ENCODE measurements at regions not wholly inside any gene's neighbourhood (a gene's known extent, or its start where the extent isn't known, plus 50 kb on each side); places are given as distances from the start of the nearest gene placed in this dataset.
"Not testable (repeated sequence)": the region's sequence is repeated elsewhere in the genome, so short reads cannot be mapped to it uniquely, and the experiment has no call there.

DNA sequence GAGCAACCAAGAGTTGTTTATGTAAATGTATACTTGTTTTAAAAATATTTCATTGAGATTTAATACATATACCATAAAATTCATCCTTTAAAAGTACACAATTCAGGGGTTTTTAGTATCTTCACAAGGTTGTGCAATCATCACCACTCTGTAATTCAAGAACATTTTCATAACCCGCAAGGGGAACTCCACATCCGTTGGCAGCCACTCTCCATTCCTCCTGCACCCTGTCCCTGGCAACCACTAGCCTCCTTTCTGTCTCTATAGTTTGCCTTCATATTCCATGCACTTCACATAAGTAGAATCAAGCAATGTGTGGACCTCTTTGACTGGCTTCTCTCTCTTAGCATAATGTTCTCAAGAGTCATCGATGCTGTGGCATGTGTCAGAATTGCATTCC is 104.2 kb upstream of the PDE10A start:
- no peaks in the 10 kb centered on the region for H3K36me3 ChIP-seq (replicated peaks; ENCODE audit: low read depth, low read length)
- H4K20me1 ChIP-seq (ENCODE audit: insufficient read depth, low read length), result no peaks in the 10 kb centered on the region
- H3K9ac ChIP-seq (ENCODE audit: low read length), result no peak overlapping the region
- no peaks in the 10 kb centered on the region for H3K9me3 ChIP-seq (ENCODE audit: insufficient read depth, low read length)
- H3K79me2 ChIP-seq (ENCODE audit: low read length), result no peaks in the 10 kb centered on the region
- TF ChIP-seq, protein P1, sequence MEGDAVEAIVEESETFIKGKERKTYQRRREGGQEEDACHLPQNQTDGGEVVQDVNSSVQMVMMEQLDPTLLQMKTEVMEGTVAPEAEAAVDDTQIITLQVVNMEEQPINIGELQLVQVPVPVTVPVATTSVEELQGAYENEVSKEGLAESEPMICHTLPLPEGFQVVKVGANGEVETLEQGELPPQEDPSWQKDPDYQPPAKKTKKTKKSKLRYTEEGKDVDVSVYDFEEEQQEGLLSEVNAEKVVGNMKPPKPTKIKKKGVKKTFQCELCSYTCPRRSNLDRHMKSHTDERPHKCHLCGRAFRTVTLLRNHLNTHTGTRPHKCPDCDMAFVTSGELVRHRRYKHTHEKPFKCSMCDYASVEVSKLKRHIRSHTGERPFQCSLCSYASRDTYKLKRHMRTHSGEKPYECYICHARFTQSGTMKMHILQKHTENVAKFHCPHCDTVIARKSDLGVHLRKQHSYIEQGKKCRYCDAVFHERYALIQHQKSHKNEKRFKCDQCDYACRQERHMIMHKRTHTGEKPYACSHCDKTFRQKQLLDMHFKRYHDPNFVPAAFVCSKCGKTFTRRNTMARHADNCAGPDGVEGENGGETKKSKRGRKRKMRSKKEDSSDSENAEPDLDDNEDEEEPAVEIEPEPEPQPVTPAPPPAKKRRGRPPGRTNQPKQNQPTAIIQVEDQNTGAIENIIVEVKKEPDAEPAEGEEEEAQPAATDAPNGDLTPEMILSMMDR (IDR thresholded peaks at IDR 0.05; ENCODE audit: low read depth, low read length), result no peak
- TF ChIP-seq EZH2phosphoT487 (IDR thresholded peaks at IDR 0.05; ENCODE audit: low read depth), result no peak
- no peak overlapping the region for H3K4me3 ChIP-seq (ENCODE audit: low read length)
- no peaks in the 10 kb centered on the region for H3K27me3 ChIP-seq (ENCODE audit: low read depth, low read length)
- no peak overlapping the region for H2AFZ ChIP-seq (ENCODE audit: low read depth, low read length)
- no peak overlapping the region for H3K27ac ChIP-seq (ENCODE audit: low read length)
- no peaks in the 10 kb centered on the region for H3K4me1 ChIP-seq (ENCODE audit: low read length)
- no peak overlapping the region for H3K4me2 ChIP-seq (ENCODE audit: low read length)

DNA sequence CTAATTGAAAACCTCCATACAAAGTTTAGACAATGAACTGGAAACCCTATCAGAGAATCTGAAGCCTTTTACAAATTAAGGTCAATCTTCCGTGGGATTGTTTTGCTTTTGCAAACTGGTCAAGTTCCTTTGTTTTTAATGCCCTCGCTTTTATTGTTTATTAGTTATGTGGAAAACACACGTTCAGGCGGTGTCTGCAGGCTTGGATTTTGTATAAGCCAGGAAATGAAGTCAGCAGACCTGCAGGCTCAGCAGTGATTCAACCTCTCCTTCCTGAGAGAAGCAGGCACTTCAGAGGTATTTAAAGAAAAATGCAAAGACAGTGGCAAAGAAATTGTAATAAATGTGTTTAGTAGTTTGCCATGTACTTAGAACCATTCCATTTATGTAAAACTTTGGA is 103.4 kb upstream of the PDE10A start:
- H3K27me3 ChIP-seq (ENCODE audit: low read depth, low read length), result no peaks in the 10 kb centered on the region
- H4K20me1 ChIP-seq (ENCODE audit: insufficient read depth, low read length), result no peaks in the 10 kb centered on the region
- H3K36me3 ChIP-seq (replicated peaks; ENCODE audit: low read depth, low read length), result no peaks in the 10 kb centered on the region
- no peaks in the 10 kb centered on the region for H3K79me2 ChIP-seq (ENCODE audit: low read length)
- no peak overlapping the region for H3K27ac ChIP-seq (ENCODE audit: low read length)
- no peak overlapping the region for H3K9ac ChIP-seq (ENCODE audit: low read length)
- no peaks in the 10 kb centered on the region for H3K9me3 ChIP-seq (ENCODE audit: insufficient read depth, low read length)
- no peaks in the 10 kb centered on the region for H3K4me1 ChIP-seq (ENCODE audit: low read length)
- TF ChIP-seq, protein P1 (IDR thresholded peaks at IDR 0.05; ENCODE audit: low read depth, low read length), result no peak
- TF ChIP-seq EZH2phosphoT487 (IDR thresholded peaks at IDR 0.05; ENCODE audit: low read depth), result no peak
- H3K4me2 ChIP-seq (ENCODE audit: low read length), result no peak overlapping the region
- H2AFZ ChIP-seq (ENCODE audit: low read depth, low read length), result no peak overlapping the region
- H3K4me3 ChIP-seq (ENCODE audit: low read length), result no peak overlapping the region

DNA sequence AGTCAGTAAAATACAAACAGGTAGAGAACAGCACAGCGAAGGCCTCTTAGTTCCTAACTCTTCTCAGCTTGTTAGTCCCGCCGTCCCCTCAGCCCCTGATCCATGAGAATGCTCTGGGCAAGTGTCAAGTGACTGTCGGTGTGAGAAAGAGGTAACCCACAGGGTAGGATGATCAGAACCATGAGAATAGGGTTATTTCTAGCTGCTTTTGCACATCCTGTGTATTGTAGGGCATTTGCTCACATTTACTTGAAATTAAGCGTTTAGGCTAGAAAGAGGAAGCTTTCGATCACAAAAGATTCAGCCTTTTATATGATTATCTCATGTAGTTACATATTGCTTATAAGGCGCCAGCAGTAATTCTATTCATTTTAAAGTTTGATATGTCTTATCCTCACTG is 103.0 kb upstream of the PDE10A start:
- Histone ChIP-seq H3K9ac (ENCODE audit: low read length) (no peak overlapping the region), H4K20me1 (ENCODE audit: insufficient read depth, low read length) (no peaks in the 10 kb centered on the region)

GRCh38 chr6:165765256-165765655 is 102.2 kb upstream of the PDE10A start:
- not testable (repeated sequence) for H3K9ac ChIP-seq (ENCODE audit: low read length); H3K27me3 ChIP-seq (ENCODE audit: low read depth, low read length); H3K79me2 ChIP-seq (ENCODE audit: low read length); H2AFZ ChIP-seq (ENCODE audit: low read depth, low read length); H3K4me2 ChIP-seq (ENCODE audit: low read length); H3K27ac ChIP-seq (ENCODE audit: low read length); H3K4me1 ChIP-seq (ENCODE audit: low read length); H3K9me3 ChIP-seq (ENCODE audit: insufficient read depth, low read length); H3K4me3 ChIP-seq (ENCODE audit: low read length); H4K20me1 ChIP-seq (ENCODE audit: insufficient read depth, low read length); H3K36me3 ChIP-seq (replicated peaks; ENCODE audit: low read depth, low read length)

More for the DNA sequence above, 103.0 kb upstream of the PDE10A start:
- Histone ChIP-seq H3K4me1 (ENCODE audit: low read length) (no peaks in the 10 kb centered on the region), H3K79me2 (ENCODE audit: low read length) (no peaks in the 10 kb centered on the region), H2AFZ (ENCODE audit: low read depth, low read length) (no peak overlapping the region), H3K4me2 (ENCODE audit: low read length) (no peak overlapping the region), H3K9me3 (ENCODE audit: insufficient read depth, low read length) (no peaks in the 10 kb centered on the region), H3K36me3 (replicated peaks; ENCODE audit: low read depth, low read length) (no peaks in the 10 kb centered on the region), H3K4me3 (ENCODE audit: low read length) (no peak overlapping the region), H3K27me3 (ENCODE audit: low read depth, low read length) (no peaks in the 10 kb centered on the region), H3K27ac (ENCODE audit: low read length) (no peak overlapping the region)
- TF ChIP-seq, protein P1 (IDR thresholded peaks at IDR 0.05; ENCODE audit: low read depth, low read length), result no peak
- TF ChIP-seq EZH2phosphoT487 (IDR thresholded peaks at IDR 0.05; ENCODE audit: low read depth), result no peak

- TF ChIP-seq EZH2phosphoT487 (IDR thresholded peaks at IDR 0.05; ENCODE audit: low read depth), result no peak
- TF ChIP-seq, protein P1 (IDR thresholded peaks at IDR 0.05; ENCODE audit: low read depth, low read length), result no peak
Measured at GRCh38 chr6:165762876-165763275, 99.8 kb upstream of the PDE10A start.

More at GRCh38 chr6:165762876-165763275, 99.8 kb upstream of the PDE10A start:
- H3K4me1 ChIP-seq (ENCODE audit: low read length), result no peaks in the 10 kb centered on the region
- no peak overlapping the region for H2AFZ ChIP-seq (ENCODE audit: low read depth, low read length)
- H3K27ac ChIP-seq (ENCODE audit: low read length), result no peak overlapping the region
- H3K27me3 ChIP-seq (ENCODE audit: low read depth, low read length), result no peaks in the 10 kb centered on the region
- H3K9me3 ChIP-seq (ENCODE audit: insufficient read depth, low read length), result no peaks in the 10 kb centered on the region
- H3K9ac ChIP-seq (ENCODE audit: low read length), result no peak overlapping the region
- H3K36me3 ChIP-seq (replicated peaks; ENCODE audit: low read depth, low read length), result no peaks in the 10 kb centered on the region
- no peak overlapping the region for H3K4me2 ChIP-seq (ENCODE audit: low read length)
- no peaks in the 10 kb centered on the region for H4K20me1 ChIP-seq (ENCODE audit: insufficient read depth, low read length)
- H3K79me2 ChIP-seq (ENCODE audit: low read length), result no peaks in the 10 kb centered on the region
- H3K4me3 ChIP-seq (ENCODE audit: low read length), result no peak overlapping the region

Data from OCI-LY3 (cell line).